ENCODE measurements at regions not wholly inside any gene's neighbourhood (a gene's known extent, or its start where the extent isn't known, plus 50 kb on each side); places are given as distances from the start of the nearest gene placed in this dataset.
"Not testable (repeated sequence)": the region's sequence is repeated elsewhere in the genome, so short reads cannot be mapped to it uniquely, and the experiment has no call there.

DNA sequence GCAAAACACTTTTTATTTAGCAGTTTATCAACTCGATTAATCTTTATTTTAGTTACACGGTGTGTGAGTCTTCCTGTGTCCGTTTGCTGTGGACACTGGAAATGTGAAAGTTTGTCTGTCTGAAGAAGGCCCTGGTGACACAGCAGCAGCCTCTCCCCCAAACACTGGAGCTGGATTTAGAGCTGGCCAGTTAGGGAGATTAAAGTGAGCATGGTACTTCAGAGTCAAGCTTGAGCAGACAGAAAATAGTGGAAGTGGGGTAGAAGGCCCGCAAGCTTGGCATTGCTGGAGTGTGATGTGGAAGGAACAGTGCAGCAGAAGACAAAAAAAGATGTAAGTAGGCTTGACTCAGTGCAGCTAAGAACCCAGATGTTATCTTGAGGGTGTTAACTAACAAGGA lies 85.9 kb downstream of the POM121L12 start:
- H3K4me1 ChIP-seq: no peaks in the 10 kb centered on the region
- TF ChIP-seq CEBPB (IDR thresholded peaks at IDR 0.05) (no peak), GATA3 (IDR thresholded peaks at IDR 0.05; ENCODE audit: borderline replicate concordance) (no peak), POLR2A (IDR thresholded peaks at IDR 0.05; ENCODE audit: low read length) (no peak), RAD21 (conservative IDR thresholded peaks at IDR 0.05 in 1 of 2, IDR thresholded peaks at IDR 0.05 in 1 of 2) (no peak), CHD4 (IDR thresholded peaks at IDR 0.05; ENCODE audit: borderline replicate concordance) (no peak)
- WGBS (ENCODE audit: missing lambda C conversion rate): 3% methylated on average over 4 of the region's 4 CpGs
- ATAC-seq (no peak), FAIRE-seq (no peak), DNase-seq (ENCODE audit: low read depth in 1 of 2, low spot score in 1 of 2) (no peak)
- no peak overlapping the region for H3K4me2 ChIP-seq
- POLR2A ChIA-PET: no interaction called here
- H3K27ac ChIP-seq: no peak overlapping the region
- 0 out of 3 replicates have a peak, but pooled peaks cover 3% of the 10 kb centered on the region for H3K9me3 ChIP-seq
- no peak overlapping the region for H3K4me3 ChIP-seq
- CTCF ChIA-PET: interaction anchor here (0.8 kb wide), 1 partner anchor 271 kb away, joined by 3 read pairs; no protein-coding TSS in a partner anchor

- DNase-seq (ENCODE audit: low read depth in 1 of 2, low spot score in 1 of 2) (no peak), ATAC-seq (no peak), FAIRE-seq (no peak)
- 11% methylated on average over 1 of the region's 1 CpG for WGBS (ENCODE audit: missing lambda C conversion rate)
- Histone ChIP-seq H3K4me2 (no peak overlapping the region), H3K4me3 (no peak overlapping the region), H3K4me1 (no peaks in the 10 kb centered on the region), H3K27ac (no peak overlapping the region), H3K9me3 (no peaks in the 10 kb centered on the region)
- CTCF ChIA-PET: no interaction called here
- TF ChIP-seq RNF2 (IDR thresholded peaks at IDR 0.05; ENCODE audit: borderline replicate concordance, low read depth) (no peak), TP53 (CRISPR knock-in tag; IDR thresholded peaks at IDR 0.05) (no peak), CHD2 (IDR thresholded peaks at IDR 0.05; ENCODE audit: low read length, partially characterized antibody) (no peak), FOXS1 (CRISPR knock-in tag; IDR thresholded peaks at IDR 0.05) (no peak), RAD21 (conservative IDR thresholded peaks at IDR 0.05 in 1 of 2, IDR thresholded peaks at IDR 0.05 in 1 of 2) (no peak), HOXB5 (CRISPR knock-in tag; IDR thresholded peaks at IDR 0.05) (no peak), FOSB (CRISPR knock-in tag; IDR thresholded peaks at IDR 0.05) (no peak), FOSL2 (IDR thresholded peaks at IDR 0.05) (no peak), FOSL2 (CRISPR knock-in tag; IDR thresholded peaks at IDR 0.05) (no peak), HOXA7 (CRISPR knock-in tag; IDR thresholded peaks at IDR 0.05) (no peak), GATA3 (IDR thresholded peaks at IDR 0.05; ENCODE audit: borderline replicate concordance) (no peak), NFE2L2 (conservative IDR thresholded peaks at IDR 0.05; ENCODE audit: low read length) (no peak), KDM5A (IDR thresholded peaks at IDR 0.05) (no peak), JUNB (IDR thresholded peaks at IDR 0.05) (no peak), RFX5 (IDR thresholded peaks at IDR 0.05) (no peak)
- TF ChIP-seq, protein P1, sequence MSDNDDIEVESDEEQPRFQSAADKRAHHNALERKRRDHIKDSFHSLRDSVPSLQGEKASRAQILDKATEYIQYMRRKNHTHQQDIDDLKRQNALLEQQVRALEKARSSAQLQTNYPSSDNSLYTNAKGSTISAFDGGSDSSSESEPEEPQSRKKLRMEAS (IDR thresholded peaks at IDR 0.05): no peak
- TF ChIP-seq, protein P2, sequence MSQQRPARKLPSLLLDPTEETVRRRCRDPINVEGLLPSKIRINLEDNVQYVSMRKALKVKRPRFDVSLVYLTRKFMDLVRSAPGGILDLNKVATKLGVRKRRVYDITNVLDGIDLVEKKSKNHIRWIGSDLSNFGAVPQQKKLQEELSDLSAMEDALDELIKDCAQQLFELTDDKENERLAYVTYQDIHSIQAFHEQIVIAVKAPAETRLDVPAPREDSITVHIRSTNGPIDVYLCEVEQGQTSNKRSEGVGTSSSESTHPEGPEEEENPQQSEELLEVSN (IDR thresholded peaks at IDR 0.05; ENCODE audit: borderline replicate concordance, low read depth): no peak
- TF ChIP-seq, protein P3, sequence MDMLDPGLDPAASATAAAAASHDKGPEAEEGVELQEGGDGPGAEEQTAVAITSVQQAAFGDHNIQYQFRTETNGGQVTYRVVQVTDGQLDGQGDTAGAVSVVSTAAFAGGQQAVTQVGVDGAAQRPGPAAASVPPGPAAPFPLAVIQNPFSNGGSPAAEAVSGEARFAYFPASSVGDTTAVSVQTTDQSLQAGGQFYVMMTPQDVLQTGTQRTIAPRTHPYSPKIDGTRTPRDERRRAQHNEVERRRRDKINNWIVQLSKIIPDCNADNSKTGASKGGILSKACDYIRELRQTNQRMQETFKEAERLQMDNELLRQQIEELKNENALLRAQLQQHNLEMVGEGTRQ (IDR thresholded peaks at IDR 0.05): no peak
- TF ChIP-seq, protein P4, sequence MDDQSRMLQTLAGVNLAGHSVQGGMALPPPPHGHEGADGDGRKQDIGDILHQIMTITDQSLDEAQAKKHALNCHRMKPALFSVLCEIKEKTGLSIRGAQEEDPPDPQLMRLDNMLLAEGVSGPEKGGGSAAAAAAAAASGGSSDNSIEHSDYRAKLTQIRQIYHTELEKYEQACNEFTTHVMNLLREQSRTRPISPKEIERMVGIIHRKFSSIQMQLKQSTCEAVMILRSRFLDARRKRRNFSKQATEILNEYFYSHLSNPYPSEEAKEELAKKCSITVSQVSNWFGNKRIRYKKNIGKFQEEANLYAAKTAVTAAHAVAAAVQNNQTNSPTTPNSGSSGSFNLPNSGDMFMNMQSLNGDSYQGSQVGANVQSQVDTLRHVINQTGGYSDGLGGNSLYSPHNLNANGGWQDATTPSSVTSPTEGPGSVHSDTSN (IDR thresholded peaks at IDR 0.05): no peak
- POLR2A ChIA-PET: no interaction called here
Measured at GRCh38 chr7:53131697-53132096, 96.3 kb downstream of the POM121L12 start.

DNA sequence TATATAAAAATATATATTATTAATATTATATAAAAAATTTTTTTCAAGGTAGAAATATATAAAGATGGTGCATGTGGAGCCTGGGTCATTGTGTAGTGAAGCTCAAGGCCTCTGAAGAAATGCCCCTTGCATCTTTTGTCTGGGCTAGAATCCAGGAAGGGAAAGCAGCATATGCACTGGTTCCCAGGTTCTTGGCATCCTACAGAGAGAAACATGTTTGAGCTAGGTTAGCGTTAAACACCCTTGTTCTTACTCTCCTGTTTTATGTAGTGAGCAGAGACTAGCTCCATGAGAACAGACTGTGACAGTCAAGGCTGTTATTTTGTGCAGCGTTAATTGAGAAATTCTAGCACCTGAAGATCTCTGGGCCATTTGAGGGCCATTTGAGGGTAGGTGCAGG lies 116.1 kb downstream of the POM121L12 start:
- Histone ChIP-seq H3K27ac (no peak overlapping the region), H3K4me3 (no peak overlapping the region), H3K4me2 (no peak overlapping the region), H3K9me3 (peaks cover 3% of the 10 kb centered on the region; the same call in 1 of the 3 replicates), H3K4me1 (no peaks in the 10 kb centered on the region)
- no peak for ATAC-seq
- no peak for TF ChIP-seq NFE2L2 (conservative IDR thresholded peaks at IDR 0.05; ENCODE audit: low read length)
- TF ChIP-seq, protein P5, sequence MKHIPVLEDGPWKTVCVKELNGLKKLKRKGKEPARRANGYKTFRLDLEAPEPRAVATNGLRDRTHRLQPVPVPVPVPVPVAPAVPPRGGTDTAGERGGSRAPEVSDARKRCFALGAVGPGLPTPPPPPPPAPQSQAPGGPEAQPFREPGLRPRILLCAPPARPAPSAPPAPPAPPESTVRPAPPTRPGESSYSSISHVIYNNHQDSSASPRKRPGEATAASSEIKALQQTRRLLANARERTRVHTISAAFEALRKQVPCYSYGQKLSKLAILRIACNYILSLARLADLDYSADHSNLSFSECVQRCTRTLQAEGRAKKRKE (CRISPR knock-in tag; IDR thresholded peaks at IDR 0.05; ENCODE audit: low read depth): no peak
- no peak for TF ChIP-seq SMC3 (IDR thresholded peaks at IDR 0.05)
- no peak for TF ChIP-seq MAFK (IDR thresholded peaks at IDR 0.05; ENCODE audit: partially characterized antibody)
- TF ChIP-seq HDAC2 (IDR thresholded peaks at IDR 0.05): no peak
- no peak for TF ChIP-seq JUNB (IDR thresholded peaks at IDR 0.05)
- no peak for TF ChIP-seq GATA3 (IDR thresholded peaks at IDR 0.05; ENCODE audit: borderline replicate concordance)
- no peak for TF ChIP-seq NPAS2 (CRISPR knock-in tag; IDR thresholded peaks at IDR 0.05; ENCODE audit: borderline replicate concordance)
- TF ChIP-seq RNF2 (IDR thresholded peaks at IDR 0.05; ENCODE audit: borderline replicate concordance, low read depth): no peak
- no peak for TF ChIP-seq KDM5A (IDR thresholded peaks at IDR 0.05)
- no peak for TF ChIP-seq BHLHE40 (IDR thresholded peaks at IDR 0.05; ENCODE audit: low read depth, low read length)
- no peak for TF ChIP-seq ZC3H11A (IDR thresholded peaks at IDR 0.05)
- TF ChIP-seq HOXB13 (CRISPR knock-in tag; IDR thresholded peaks at IDR 0.05; ENCODE audit: low read depth): no peak
- no peak for TF ChIP-seq JUN (IDR thresholded peaks at IDR 0.05)
- no peak for TF ChIP-seq FOSB (CRISPR knock-in tag; IDR thresholded peaks at IDR 0.05)
- no peak for TF ChIP-seq CHD2 (IDR thresholded peaks at IDR 0.05; ENCODE audit: low read length, partially characterized antibody)
- TF ChIP-seq FOXS1 (CRISPR knock-in tag; IDR thresholded peaks at IDR 0.05): no peak
- no peak for TF ChIP-seq KDM1A (IDR thresholded peaks at IDR 0.05; ENCODE audit: low read depth)
- ChIA-PET CTCF (no interaction called here), POLR2A (no interaction called here)
- DNase-seq (ENCODE audit: low read depth in 1 of 2, low spot score in 1 of 2): no peak
- WGBS (ENCODE audit: missing lambda C conversion rate): 3% methylated on average over 2 of the region's 2 CpGs
- no peak for FAIRE-seq

GRCh38 chr7:53187184-53187583 lies 151.8 kb downstream of the POM121L12 start:
- DNase-seq (ENCODE audit: low read depth in 1 of 2, low spot score in 1 of 2); POLR2A ChIA-PET; CTCF ChIA-PET; H3K4me3 ChIP-seq; H3K9me3 ChIP-seq; H3K27ac ChIP-seq; FAIRE-seq; H3K4me1 ChIP-seq; H3K4me2 ChIP-seq: not testable (repeated sequence)
- peak in 1 of 2 experiments; percentile 50; a peak in 1 of 6 replicates for ATAC-seq
- 49% methylated on average over 25 of the region's 27 CpGs for WGBS (ENCODE audit: missing lambda C conversion rate)
